ENCODE measurements at regions not wholly inside any gene's neighbourhood (a gene's known extent, or its start where the extent isn't known, plus 50 kb on each side); places are given as distances from the start of the nearest gene placed in this dataset.
"Not testable (repeated sequence)": the region's sequence is repeated elsewhere in the genome, so short reads cannot be mapped to it uniquely, and the experiment has no call there.

DNA sequence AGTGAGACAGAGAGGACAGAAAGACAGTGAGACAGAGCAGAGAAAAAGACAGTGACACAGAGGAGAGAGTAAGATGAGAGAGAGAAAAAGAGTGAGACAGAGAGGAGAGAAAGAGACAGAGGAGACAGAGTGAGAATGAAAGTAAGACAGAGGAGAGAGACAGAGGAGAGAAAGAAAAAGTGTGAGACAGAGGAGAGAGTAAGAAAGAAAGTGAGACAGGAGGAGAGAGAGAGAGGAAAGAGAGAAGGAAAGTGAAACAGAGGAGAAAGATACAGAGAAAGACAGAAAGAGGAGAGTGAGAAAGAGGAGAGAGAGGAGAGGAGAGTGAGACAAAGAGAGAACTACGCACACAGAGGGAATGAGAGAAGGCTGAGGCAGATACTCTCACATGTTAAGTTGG, 411.6 kb upstream of the USP9Y start:
- H3K9me3 Mint-ChIP-seq: no peaks in the 10 kb centered on the region
- TF ChIP-seq, protein P1, sequence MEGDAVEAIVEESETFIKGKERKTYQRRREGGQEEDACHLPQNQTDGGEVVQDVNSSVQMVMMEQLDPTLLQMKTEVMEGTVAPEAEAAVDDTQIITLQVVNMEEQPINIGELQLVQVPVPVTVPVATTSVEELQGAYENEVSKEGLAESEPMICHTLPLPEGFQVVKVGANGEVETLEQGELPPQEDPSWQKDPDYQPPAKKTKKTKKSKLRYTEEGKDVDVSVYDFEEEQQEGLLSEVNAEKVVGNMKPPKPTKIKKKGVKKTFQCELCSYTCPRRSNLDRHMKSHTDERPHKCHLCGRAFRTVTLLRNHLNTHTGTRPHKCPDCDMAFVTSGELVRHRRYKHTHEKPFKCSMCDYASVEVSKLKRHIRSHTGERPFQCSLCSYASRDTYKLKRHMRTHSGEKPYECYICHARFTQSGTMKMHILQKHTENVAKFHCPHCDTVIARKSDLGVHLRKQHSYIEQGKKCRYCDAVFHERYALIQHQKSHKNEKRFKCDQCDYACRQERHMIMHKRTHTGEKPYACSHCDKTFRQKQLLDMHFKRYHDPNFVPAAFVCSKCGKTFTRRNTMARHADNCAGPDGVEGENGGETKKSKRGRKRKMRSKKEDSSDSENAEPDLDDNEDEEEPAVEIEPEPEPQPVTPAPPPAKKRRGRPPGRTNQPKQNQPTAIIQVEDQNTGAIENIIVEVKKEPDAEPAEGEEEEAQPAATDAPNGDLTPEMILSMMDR (IDR thresholded peaks at IDR 0.05): no peak
- no peaks in the 10 kb centered on the region for H3K4me1 Mint-ChIP-seq (ENCODE audit: low read depth)
- no peaks in the 10 kb centered on the region for H3K36me3 Mint-ChIP-seq (ENCODE audit: low read depth)
- ATAC-seq (ENCODE audit: poor library complexity) (no peak), DNase-seq (no peak)
- Histone ChIP-seq H3K36me3 (ENCODE audit: insufficient read depth, low read length) (no peaks in the 10 kb centered on the region), H3K9me3 (ENCODE audit: control insufficient read depth in 1 of 2, insufficient read depth in 1 of 2, low read length in 2 of 2) (no peaks in the 10 kb centered on the region), H3K4me3 (ENCODE audit: low read length) (no peak overlapping the region), H3K27ac (ENCODE audit: low read depth in 1 of 2, low read length in 2 of 2) (no peak overlapping the region), H3K4me1 (ENCODE audit: insufficient read depth, low read length) (no peaks in the 10 kb centered on the region), H3K27me3 (ENCODE audit: control insufficient read depth in 1 of 2, insufficient read depth in 2 of 2, low read length in 2 of 2) (no peaks in the 10 kb centered on the region)
- no peak overlapping the region for H3K4me3 Mint-ChIP-seq
- ChIA-PET POLR2A (no interaction called here), CTCF (no interaction called here)
- H3K27ac Mint-ChIP-seq: no peak overlapping the region
- H3K27me3 Mint-ChIP-seq: no peaks in the 10 kb centered on the region
- intact Hi-C loops (cut with DNase I, micrococcal nuclease): no loop called here

DNA sequence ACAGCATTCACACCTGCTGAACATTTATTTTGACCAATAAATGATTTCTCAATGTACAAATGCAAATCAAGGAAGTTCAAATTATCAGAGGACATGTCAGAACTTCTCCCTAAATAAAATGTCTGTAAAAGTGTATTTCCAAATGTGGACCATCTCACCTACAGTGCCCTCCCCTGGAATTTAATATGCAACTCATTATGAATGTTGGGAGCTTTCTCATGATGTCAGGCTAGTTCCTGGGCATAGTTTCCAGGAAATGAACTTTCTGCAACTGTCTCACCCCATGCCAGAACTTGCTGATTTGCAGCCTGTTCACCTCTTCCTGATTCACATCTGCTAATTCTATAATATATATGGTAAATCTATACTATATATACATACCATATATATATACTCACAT, 408.5 kb upstream of the USP9Y start:
- Histone ChIP-seq H3K27me3 (ENCODE audit: control insufficient read depth in 1 of 2, insufficient read depth in 2 of 2, low read length in 2 of 2) (no peaks in the 10 kb centered on the region), H3K9me3 (ENCODE audit: control insufficient read depth in 1 of 2, insufficient read depth in 1 of 2, low read length in 2 of 2) (no peaks in the 10 kb centered on the region), H3K4me1 (ENCODE audit: insufficient read depth, low read length) (no peaks in the 10 kb centered on the region), H3K36me3 (ENCODE audit: insufficient read depth, low read length) (no peaks in the 10 kb centered on the region), H3K27ac (ENCODE audit: low read depth in 1 of 2, low read length in 2 of 2) (no peak overlapping the region), H3K4me3 (ENCODE audit: low read length) (no peak overlapping the region)
- no peaks in the 10 kb centered on the region for H3K9me3 Mint-ChIP-seq
- H3K36me3 Mint-ChIP-seq (ENCODE audit: low read depth): no peaks in the 10 kb centered on the region
- CTCF ChIA-PET: no interaction called here
- H3K27me3 Mint-ChIP-seq: no peaks in the 10 kb centered on the region
- TF ChIP-seq, protein P1 (IDR thresholded peaks at IDR 0.05): no peak
- ATAC-seq (ENCODE audit: poor library complexity) (no peak), DNase-seq (no peak)
- POLR2A ChIA-PET: no interaction called here
- intact Hi-C loops (cut with DNase I, micrococcal nuclease): no loop called here
- H3K27ac Mint-ChIP-seq: no peak overlapping the region
- no peaks in the 10 kb centered on the region for H3K4me1 Mint-ChIP-seq (ENCODE audit: low read depth)
- no peak overlapping the region for H3K4me3 Mint-ChIP-seq

DNA sequence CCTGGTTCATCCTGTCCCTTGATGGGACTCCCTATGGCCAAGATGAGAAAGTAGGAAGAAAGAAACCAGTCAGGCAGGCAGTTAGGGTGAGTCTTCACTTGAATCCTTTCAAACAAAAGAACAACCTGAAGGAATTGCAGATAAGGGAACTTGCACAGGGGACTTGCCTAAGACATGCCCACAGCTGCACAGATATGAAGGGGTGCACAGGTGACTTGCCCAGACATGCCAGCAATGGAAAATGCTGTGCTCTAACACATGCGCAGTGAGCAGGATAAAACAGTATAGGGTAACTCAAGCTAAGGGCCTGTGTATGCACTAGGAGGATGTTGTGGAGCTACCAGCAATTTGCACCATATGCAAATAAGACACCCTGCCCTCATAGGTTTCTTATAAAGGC, 404.6 kb upstream of the USP9Y start:
- intact Hi-C loops (cut with DNase I, micrococcal nuclease): no loop called here
- H3K27ac ChIP-seq (ENCODE audit: low read depth in 1 of 2, low read length in 2 of 2): no peak overlapping the region
- Mint-ChIP-seq H3K27ac (no peak overlapping the region), H3K36me3 (ENCODE audit: low read depth) (no peaks in the 10 kb centered on the region), H3K4me1 (ENCODE audit: low read depth) (no peaks in the 10 kb centered on the region), H3K4me3 (no peak overlapping the region), H3K9me3 (no peaks in the 10 kb centered on the region), H3K27me3 (no peaks in the 10 kb centered on the region)
- no peaks in the 10 kb centered on the region for H3K9me3 ChIP-seq (ENCODE audit: control insufficient read depth in 1 of 2, insufficient read depth in 1 of 2, low read length in 2 of 2)
- H3K36me3 ChIP-seq (ENCODE audit: insufficient read depth, low read length): no peaks in the 10 kb centered on the region
- H3K4me1 ChIP-seq (ENCODE audit: insufficient read depth, low read length): no peaks in the 10 kb centered on the region
- CTCF ChIA-PET: no interaction called here
- no peak for DNase-seq
- no peak for ATAC-seq (ENCODE audit: poor library complexity)
- no peaks in the 10 kb centered on the region for H3K27me3 ChIP-seq (ENCODE audit: control insufficient read depth in 1 of 2, insufficient read depth in 2 of 2, low read length in 2 of 2)
- H3K4me3 ChIP-seq (ENCODE audit: low read length): no peak overlapping the region
- TF ChIP-seq, protein P1 (IDR thresholded peaks at IDR 0.05): no peak
- POLR2A ChIA-PET: no interaction called here

DNA sequence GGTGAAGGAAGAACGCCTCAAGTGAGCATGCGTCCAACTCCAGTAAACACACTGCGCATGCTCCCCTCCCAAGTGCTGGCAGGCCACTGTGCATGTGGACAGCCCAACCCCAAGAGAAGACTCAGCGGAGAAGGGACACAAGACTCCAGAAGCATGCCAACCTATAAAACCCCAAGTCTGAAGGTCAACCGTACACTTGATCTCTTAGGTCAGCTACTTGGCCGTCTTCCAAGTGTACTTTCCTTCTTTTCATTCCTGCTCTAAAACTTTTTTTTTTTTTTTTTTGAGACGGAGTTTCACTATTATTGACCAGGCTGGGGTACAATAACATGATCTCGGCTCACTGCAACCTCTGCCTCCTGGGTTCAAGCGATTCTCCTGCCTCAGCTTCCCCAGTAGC, 401.2 kb upstream of the USP9Y start:
- DNase-seq; H3K36me3 Mint-ChIP-seq (ENCODE audit: low read depth); H3K27me3 Mint-ChIP-seq; POLR2A ChIA-PET; H3K27ac Mint-ChIP-seq; H3K9me3 Mint-ChIP-seq; H3K4me3 Mint-ChIP-seq; H3K27ac ChIP-seq (ENCODE audit: low read depth in 1 of 2, low read length in 2 of 2); H3K9me3 ChIP-seq (ENCODE audit: control insufficient read depth in 1 of 2, insufficient read depth in 1 of 2, low read length in 2 of 2); H3K27me3 ChIP-seq (ENCODE audit: control insufficient read depth in 1 of 2, insufficient read depth in 2 of 2, low read length in 2 of 2); ATAC-seq (ENCODE audit: poor library complexity); H3K36me3 ChIP-seq (ENCODE audit: insufficient read depth, low read length); H3K4me1 Mint-ChIP-seq (ENCODE audit: low read depth); H3K4me3 ChIP-seq (ENCODE audit: low read length); CTCF ChIA-PET; H3K4me1 ChIP-seq (ENCODE audit: insufficient read depth, low read length); intact Hi-C loops (cut with DNase I, micrococcal nuclease): not testable (repeated sequence)
